GM18951 (cell line): ENCODE measurements at regions not wholly inside any gene's neighbourhood (a gene's known extent, or its start where the extent isn't known, plus 50 kb on each side); places are given as distances from the start of the nearest gene placed in this dataset.

ENCODE experiments used
- POLR2A ChIP-seq: IDR thresholded peaks from 4 replicates; pipeline ENCODE4 v1.6.1; 2011; ENCODE audit warnings: mild to moderate bottlenecking; ENCODE audit not compliant: insufficient read length, insufficient read depth; ENCODE audit errors: extremely low read depth
- in situ Hi-C: fragments of 300-500 bp; cut with MboI; formaldehyde crosslinking; loops from one replicate; pipeline ENCODE4 v1.12.0; 2022; ENCODE audit warnings: low sequenced_read_pairs, mixed read lengths, inconsistent platforms; ENCODE audit not compliant: unreplicated experiment

DNA sequence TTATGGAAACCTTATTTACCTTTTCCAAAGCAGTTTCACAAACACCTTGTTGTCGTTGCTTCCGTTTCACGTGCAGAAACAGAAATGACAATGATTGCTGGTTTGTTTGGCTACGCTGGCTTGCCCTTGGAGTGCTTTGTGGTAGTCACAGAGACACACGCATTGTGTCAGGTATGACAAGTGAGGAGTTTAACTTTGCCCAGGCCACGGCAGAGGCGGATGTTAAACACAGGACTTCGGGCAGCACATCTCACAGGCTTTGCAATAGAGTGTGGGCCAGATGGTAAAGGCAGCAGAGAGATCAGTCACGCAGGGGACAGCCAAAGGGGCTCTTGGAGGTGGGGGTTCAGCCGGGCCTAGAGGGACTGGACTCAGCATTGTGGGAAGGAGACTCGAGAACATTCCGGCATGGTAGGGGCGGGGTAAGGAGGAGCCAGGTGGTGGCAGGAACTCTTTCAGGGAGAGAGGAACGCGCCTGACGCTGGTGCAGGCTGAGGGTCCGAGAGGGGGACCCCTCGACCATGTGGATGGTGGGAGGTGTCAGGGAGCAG lies 59.8 kb upstream of the KCNA1 start:
- in situ Hi-C loops = loop anchor here (10.0 kb wide), 1 partner anchor 235 kb away; no protein-coding TSS in a partner anchor

DNA sequence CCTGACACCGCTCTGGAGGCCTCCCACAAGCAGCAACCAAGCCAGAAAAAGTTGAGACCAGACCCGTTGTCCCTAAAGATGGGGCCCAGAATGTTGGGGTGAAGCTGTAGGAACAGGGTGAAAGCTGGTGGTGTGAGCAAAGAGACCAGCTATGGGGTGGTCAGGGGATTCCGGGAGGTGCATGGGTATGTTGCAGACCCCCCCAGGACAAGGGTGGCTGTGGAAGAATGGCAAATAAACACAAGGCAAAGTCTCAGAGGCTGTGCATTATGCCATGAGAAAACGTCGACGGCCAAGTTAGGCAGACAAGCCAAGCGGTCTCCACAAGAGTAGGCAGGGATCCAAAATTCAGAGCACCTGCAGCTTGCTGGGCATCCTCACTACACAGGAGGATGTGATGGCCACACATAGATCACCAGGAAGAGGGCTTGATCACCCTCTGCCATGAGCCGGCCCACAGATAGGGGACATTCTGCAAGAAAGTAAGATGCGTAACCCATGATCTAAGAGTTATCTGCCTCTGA lies 58.8 kb upstream of the KCNA1 start:
- in situ Hi-C loops = loop anchor here (10.0 kb wide), 1 partner anchor 234 kb away; no protein-coding TSS in a partner anchor
- no peak for TF ChIP-seq POLR2A

More for the DNA sequence above, 59.8 kb upstream of the KCNA1 start:
- TF ChIP-seq POLR2A = no peak

DNA sequence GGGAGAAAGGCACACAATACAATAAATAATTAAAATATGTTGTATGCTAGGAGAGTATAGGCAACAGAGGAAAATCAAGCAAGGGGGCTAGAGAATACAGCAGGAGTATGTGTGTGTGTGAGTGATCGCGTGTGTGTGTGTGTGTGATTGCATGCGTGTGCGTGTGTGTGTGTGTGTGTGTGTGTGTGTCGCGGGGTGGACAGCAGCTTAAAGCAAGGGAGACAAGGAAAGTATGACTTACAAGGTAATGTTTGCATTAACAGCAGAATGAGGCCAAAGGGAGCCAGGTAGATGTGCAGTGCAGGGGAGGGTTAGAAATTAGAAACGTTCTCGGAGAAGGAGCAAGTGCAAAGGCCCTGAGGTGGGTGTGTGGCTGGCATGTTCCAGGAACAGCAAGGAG lies 57.4 kb upstream of the KCNA1 start:
- in situ Hi-C loops = loop anchor here (10.0 kb wide), 1 partner anchor 232 kb away; no protein-coding TSS in a partner anchor
- no peak for TF ChIP-seq POLR2A

DNA sequence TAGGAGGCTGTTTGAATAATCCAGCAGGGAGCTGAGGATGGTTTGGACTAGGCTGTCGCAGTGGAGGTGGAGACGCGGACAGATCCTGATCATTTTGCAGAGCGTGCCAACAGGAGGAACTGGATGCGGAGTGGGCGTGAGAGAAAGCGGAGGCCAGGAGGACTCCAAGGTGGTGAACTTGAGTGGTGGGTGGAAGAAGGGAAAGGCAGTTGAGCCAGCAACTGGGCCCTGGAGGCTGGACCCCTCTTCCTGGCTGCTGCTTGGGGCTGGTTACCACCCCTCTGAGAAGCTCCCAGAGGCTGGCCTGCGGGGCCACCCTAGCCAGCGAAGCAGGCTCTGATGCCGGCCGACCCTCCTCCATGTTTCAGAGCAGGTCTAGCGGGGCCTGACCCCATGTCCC lies 56.8 kb upstream of the KCNA1 start:
- TF ChIP-seq POLR2A = no peak
- in situ Hi-C loops = loop anchor here (10.0 kb wide), 1 partner anchor 232 kb away; no protein-coding TSS in a partner anchor

DNA sequence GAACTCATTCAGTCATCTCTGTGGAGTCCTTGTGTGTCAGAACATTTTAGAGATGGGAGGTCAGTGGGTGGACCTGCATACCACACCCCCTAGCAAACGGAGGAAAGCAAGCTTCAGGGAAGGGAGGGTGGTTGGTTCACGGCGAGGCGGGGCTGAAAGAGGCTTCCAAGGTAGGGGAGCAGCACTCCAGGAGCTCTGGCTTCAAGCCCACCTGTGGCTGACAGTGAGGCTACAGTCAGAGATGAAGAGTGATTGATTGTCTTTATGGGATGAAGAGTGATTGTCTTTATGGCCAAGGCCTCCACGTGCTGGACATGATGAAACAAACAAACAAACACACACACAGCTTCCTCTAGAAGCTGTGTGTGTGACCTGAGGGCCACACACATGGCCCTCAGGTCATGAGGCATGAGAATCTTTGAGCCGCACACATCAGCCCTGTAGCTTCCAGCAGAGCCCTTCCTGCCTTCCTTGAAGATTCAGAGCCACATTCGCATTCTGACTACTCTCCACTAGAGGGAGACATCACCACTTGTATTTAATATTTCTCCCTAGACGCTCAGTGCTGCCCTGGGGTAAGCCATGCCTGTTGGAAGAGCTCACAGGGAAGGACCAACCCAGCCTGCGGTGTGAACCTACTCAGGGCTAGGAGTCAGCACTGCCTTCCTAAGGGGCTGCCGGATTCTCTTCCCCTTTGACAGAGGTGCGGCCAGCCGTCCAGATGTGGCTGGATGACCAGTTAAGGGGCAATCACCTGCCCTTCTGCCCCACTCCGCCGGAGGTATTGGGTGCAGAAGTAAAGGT lies 54.4 kb upstream of the KCNA1 start:
- no peak for TF ChIP-seq POLR2A
- in situ Hi-C loops = loop anchor here (10.0 kb wide), 1 partner anchor 229 kb away; no protein-coding TSS in a partner anchor

DNA sequence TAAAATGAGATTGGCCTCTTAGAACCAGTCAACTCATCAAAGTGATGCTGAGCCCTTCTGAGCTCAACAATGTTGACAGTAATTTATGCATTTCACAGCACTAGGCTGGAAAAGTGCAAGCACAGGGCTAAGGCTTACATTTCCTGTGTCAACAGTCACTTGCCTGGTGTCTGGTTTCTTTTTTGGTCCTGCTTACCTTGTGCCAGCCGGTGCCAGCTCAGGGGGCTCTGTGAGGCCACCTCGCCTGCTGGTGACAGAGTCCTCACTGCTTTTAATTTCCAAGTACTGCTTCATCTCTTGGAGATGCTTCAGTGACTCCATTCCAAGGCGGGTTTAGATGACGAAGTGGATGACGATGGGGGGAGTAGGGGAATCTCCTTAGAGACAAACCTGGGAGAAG lies 53.1 kb upstream of the KCNA1 start:
- in situ Hi-C loops = loop anchor here (10.0 kb wide), 1 partner anchor 228 kb away; no protein-coding TSS in a partner anchor
- no peak for TF ChIP-seq POLR2A

DNA sequence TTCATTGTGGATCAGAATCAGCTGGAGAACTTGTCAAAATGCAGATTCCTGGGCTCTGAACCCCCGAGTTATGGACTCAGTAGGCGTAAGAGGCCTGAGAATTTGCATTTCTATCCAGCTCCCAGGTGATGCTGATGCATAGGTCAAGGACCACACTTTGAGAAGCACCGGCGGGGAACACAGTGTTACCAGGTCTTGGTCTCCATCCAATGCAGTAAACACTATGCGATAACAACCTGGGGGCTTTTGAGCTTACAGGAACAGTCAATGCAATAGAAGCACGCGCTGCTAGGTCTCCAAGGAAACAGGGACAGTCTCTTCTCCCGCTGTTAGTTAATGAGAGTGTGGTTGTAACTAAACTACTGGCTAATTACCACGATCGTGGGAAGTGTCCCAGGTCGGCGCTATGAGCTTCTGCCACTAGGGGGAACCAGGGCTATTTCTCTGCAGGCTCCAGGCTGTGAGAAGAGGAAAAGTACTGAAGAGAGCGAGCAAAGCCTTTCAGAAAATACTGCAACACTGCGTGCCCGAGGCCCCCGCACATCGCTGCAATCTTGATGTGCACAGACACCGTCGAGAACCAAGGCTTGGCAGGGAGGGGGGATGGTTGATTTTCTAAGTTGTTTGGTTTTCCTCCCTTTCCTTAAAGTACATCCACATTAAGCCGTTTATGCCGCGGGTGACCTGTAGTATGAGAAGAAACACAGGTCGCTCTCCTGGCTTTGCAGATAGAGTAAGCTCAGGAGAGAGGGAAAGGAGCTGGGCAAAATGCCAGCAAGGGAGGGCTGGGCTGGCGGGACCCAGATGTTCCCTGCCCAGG lies 52.0 kb upstream of the KCNA1 start:
- in situ Hi-C loops = loop anchor here (10.0 kb wide), 1 partner anchor 227 kb away; no protein-coding TSS in a partner anchor
- TF ChIP-seq POLR2A = no peak

DNA sequence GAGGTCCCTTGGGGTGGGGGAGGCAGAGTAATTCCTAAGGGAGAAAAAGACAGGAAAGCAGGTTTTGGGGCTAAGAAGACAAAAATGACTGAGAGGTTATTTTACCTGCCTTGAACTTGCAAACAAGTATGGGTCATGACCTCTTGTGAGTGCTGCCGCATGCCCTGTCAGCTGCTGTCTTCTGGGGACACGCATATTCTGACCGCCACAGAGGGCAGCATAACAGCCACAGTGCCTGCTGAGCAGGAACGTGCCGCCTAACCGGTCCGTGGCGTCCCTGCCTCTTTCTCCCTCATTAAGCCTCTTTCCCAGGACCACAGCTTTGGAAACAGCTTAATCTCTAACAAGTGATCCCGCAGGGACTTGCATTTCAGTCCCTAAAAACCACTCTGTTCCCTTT lies 51.3 kb upstream of the KCNA1 start:
- TF ChIP-seq POLR2A = no peak
- in situ Hi-C loops = loop anchor here (10.0 kb wide), 1 partner anchor 226 kb away; no protein-coding TSS in a partner anchor

DNA sequence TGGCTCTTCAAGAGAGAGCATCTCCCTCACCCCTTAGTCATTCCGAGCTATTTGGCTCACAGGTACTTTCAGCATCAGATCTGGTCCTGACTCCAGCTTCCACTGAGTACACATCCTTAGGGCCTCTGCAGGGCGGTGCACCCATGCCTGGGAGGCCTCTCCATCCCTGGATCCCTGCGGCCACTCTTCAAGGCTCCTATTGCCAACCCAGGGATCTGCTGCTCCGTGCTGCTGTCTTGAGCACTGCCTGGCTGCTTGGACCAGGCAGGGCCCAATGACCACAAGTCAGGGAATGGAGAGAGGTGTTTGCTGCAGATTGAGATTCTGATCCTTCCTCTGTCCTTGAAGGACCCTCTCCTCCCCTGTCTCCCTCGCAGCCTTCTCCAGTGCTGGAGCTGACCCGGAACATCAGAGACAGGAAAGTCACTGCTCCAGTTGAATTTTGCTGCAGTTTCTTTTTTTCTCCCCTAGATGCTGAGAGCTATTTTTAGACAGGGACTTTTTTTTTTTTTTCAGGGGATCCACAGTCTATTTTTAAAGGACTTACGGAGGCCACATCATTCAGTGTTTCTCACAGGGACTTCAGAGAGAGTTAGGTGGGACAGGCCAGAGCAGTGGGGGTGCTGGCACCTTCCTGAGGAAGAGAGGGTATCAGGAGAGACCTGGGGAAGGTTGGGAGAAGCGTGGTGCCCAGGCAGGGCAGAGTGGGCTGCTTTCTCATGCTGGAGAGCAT lies 50.1 kb upstream of the KCNA1 start:
- no peak for TF ChIP-seq POLR2A
- in situ Hi-C loops = loop anchor here (10.0 kb wide), 2 partner anchors 135 to 225 kb away; no protein-coding TSS in a partner anchor
